Activated CD4-positive, alpha-beta T cell treated with anti-CD3 and anti-CD28 coated beads, Interleukin-2, Interleukin-6, amounts not matched to agents 100 ng/mL and 50 ng/mL, durations not matched to agents 16 hours and 8 hours (primary cell): ENCODE measurements at regions not wholly inside any gene's neighbourhood (a gene's known extent, or its start where the extent isn't known, plus 50 kb on each side); places are given as distances from the start of the nearest gene placed in this dataset.

Experiments
- DNase-seq: peaks from one replicate; pipeline ENCODE4 v3.0.0-alpha.2; 2020

- DNase-seq = no peak
These were observed 884.9 kb downstream of the C6orf118 start for GRCh38 chr6:164424489-164424888.

GRCh38 chr6:164419099-164419498, 890.3 kb downstream of the C6orf118 start:
- no peak for DNase-seq

GRCh38 chr6:164418262-164418588, 891.2 kb downstream of the C6orf118 start:
- DNase-seq = no peak

- DNase-seq = no peak
These were observed 891.7 kb downstream of the C6orf118 start for GRCh38 chr6:164417537-164418261.

- no peak for DNase-seq
These were observed 893.4 kb downstream of the C6orf118 start for GRCh38 chr6:164415832-164416563.

- no peak for DNase-seq
These were observed 894.7 kb downstream of the C6orf118 start for GRCh38 chr6:164414695-164415094.

- DNase-seq = no peak
These were observed 896.8 kb downstream of the C6orf118 start for GRCh38 chr6:164412566-164412965.

- DNase-seq = no peak
These were observed 899.4 kb downstream of the C6orf118 start for GRCh38 chr6:164410017-164410416.

- no peak for DNase-seq
These were observed 899.9 kb downstream of the C6orf118 start for GRCh38 chr6:164409309-164410009.

GRCh38 chr6:164408868-164409267, 900.5 kb downstream of the C6orf118 start:
- no peak for DNase-seq

- DNase-seq = no peak
These were observed 904.5 kb downstream of the C6orf118 start for GRCh38 chr6:164404812-164405488.

- no peak for DNase-seq
These were observed 907.5 kb downstream of the C6orf118 start for GRCh38 chr6:164401871-164402270.

GRCh38 chr6:164398647-164399046, 910.8 kb downstream of the C6orf118 start:
- DNase-seq = no peak

- no peak for DNase-seq
These were observed 913.0 kb downstream of the C6orf118 start for GRCh38 chr6:164396071-164397047.

GRCh38 chr6:164379795-164380194, 929.6 kb downstream of the C6orf118 start:
- no peak for DNase-seq

GRCh38 chr6:164378330-164378729, 931.1 kb downstream of the C6orf118 start:
- DNase-seq = no peak

GRCh38 chr6:164377348-164377918, 932.0 kb downstream of the C6orf118 start:
- DNase-seq = no peak

GRCh38 chr6:164370773-164371172, 938.6 kb downstream of the C6orf118 start:
- no peak for DNase-seq

- DNase-seq = no peak
These were observed 944.9 kb downstream of the QKI start for GRCh38 chr6:164359441-164359840.

GRCh38 chr6:164359036-164359435, 944.5 kb downstream of the QKI start:
- no peak for DNase-seq

- no peak for DNase-seq
These were observed 942.3 kb downstream of the QKI start for GRCh38 chr6:164356814-164357213.

- no peak for DNase-seq
These were observed 932.9 kb downstream of the QKI start for GRCh38 chr6:164347455-164347854.
